ENCODE measurements at regions not wholly inside any gene's neighbourhood (a gene's known extent, or its start where the extent isn't known, plus 50 kb on each side); places are given as distances from the start of the nearest gene placed in this dataset.

DNA sequence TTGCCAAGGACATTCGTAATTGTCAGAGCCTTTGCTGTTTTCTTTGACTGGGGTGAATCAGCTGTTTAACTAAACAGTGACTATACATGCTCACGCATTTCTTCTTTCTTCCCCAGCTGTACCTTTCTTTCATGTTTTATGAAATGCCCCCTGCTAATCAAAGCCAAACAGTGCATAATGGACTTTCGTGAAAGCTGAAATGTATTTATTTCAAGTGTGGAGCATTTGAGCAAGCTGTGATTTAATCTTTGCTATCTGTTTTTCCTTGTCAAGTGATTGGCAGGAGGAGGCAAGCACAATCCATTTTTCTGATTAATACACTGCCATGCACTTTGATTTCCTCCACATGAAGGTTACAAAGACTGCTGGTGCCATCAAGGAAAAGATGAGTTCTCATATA, 831.7 kb upstream of the SPRY2 start:
- Histone ChIP-seq H4K8ac (ENCODE audit: low read depth in 2 of 2, low read length in 2 of 2) (no peak overlapping the region), H3K4me3 (ENCODE audit: insufficient read depth, low read depth, low read length) (no peak overlapping the region), H2BK5ac (ENCODE audit: low read depth, low read length, poor library complexity, severe bottlenecking) (no peak overlapping the region), H3K4ac (ENCODE audit: low read depth, low read length) (no peak overlapping the region), H3K9ac (ENCODE audit: low read depth, low read length) (no peak overlapping the region), H2BK15ac (ENCODE audit: low read depth, low read length) (no peak overlapping the region), H3K4me2 (ENCODE audit: low read depth, low read length) (no peak overlapping the region), H3K27me3 (ENCODE audit: control insufficient read depth, insufficient read depth, low read length) (no peaks in the 10 kb centered on the region), H3K4me1 (ENCODE audit: control insufficient read depth, insufficient read depth, low read length) (no peaks in the 10 kb centered on the region), H4K20me1 (ENCODE audit: insufficient read depth, low read length) (no peaks in the 10 kb centered on the region), H2AFZ (replicated peaks; ENCODE audit: low read length, poor library complexity) (no peak overlapping the region), H4K5ac (ENCODE audit: low read depth, low read length) (no peak overlapping the region), H2AK5ac (ENCODE audit: low read depth, low read length) (no peak overlapping the region), H3K23ac (ENCODE audit: low read depth, low read length) (no peak overlapping the region), H2BK20ac (ENCODE audit: low read depth, low read length) (no peak overlapping the region), H3K79me1 (ENCODE audit: low read depth in 1 of 2, low read length in 2 of 2) (no peaks in the 10 kb centered on the region), H2AK9ac (replicated peaks; ENCODE audit: low read depth, low read length, poor library complexity) (no peak overlapping the region), H3K27ac (ENCODE audit: insufficient read depth, low read length) (no peak overlapping the region), H3K9me1 (ENCODE audit: insufficient read depth, low read length) (no peaks in the 10 kb centered on the region), H3K14ac (replicated peaks; ENCODE audit: low read depth, low read length) (no peak overlapping the region), H2BK120ac (ENCODE audit: low read depth, low read length) (no peak overlapping the region), H3K9me3 (ENCODE audit: control insufficient read depth, insufficient read depth, low read length) (no peaks in the 10 kb centered on the region), H4K91ac (ENCODE audit: insufficient read depth, low read depth, low read length) (no peak overlapping the region), H3K18ac (ENCODE audit: low read depth, low read length) (no peak overlapping the region), H3K36me3 (ENCODE audit: control insufficient read depth, insufficient read depth, low read length) (no peaks in the 10 kb centered on the region), H3K56ac (ENCODE audit: extremely low read depth, insufficient read depth, low read length) (no peak overlapping the region)
- dilution Hi-C loops (cut with HindIII; ENCODE audit: low sequenced_read_pairs, unreplicated experiment) = no loop called here
- ChIA-PET CTCF (no interaction called here), POLR2A (ENCODE audit: unreplicated experiment) (no interaction called here)
- TF ChIP-seq CHD1 (IDR thresholded peaks at IDR 0.05; ENCODE audit: low read depth, low read length) = no peak
- no peak for TF ChIP-seq RFX5 (IDR thresholded peaks at IDR 0.05; ENCODE audit: low read depth, low read length)
- TF ChIP-seq BHLHE40 (IDR thresholded peaks at IDR 0.05; ENCODE audit: low read depth, low read length) = no peak
- TF ChIP-seq, protein P1, sequence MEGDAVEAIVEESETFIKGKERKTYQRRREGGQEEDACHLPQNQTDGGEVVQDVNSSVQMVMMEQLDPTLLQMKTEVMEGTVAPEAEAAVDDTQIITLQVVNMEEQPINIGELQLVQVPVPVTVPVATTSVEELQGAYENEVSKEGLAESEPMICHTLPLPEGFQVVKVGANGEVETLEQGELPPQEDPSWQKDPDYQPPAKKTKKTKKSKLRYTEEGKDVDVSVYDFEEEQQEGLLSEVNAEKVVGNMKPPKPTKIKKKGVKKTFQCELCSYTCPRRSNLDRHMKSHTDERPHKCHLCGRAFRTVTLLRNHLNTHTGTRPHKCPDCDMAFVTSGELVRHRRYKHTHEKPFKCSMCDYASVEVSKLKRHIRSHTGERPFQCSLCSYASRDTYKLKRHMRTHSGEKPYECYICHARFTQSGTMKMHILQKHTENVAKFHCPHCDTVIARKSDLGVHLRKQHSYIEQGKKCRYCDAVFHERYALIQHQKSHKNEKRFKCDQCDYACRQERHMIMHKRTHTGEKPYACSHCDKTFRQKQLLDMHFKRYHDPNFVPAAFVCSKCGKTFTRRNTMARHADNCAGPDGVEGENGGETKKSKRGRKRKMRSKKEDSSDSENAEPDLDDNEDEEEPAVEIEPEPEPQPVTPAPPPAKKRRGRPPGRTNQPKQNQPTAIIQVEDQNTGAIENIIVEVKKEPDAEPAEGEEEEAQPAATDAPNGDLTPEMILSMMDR (conservative IDR thresholded peaks at IDR 0.05; ENCODE audit: low read depth, low read length) = no peak
- no peak for TF ChIP-seq SMC3 (IDR thresholded peaks at IDR 0.05; ENCODE audit: low read depth, low read length)
- TF ChIP-seq MAZ (IDR thresholded peaks at IDR 0.05; ENCODE audit: borderline replicate concordance, low read depth, low read length) = no peak
- TF ChIP-seq RCOR1 (IDR thresholded peaks at IDR 0.05; ENCODE audit: insufficient replicate concordance, low read length) = no peak
- no peak for TF ChIP-seq FOS (IDR thresholded peaks at IDR 0.05; ENCODE audit: low read depth, low read length)
- TF ChIP-seq POLR2A (IDR thresholded peaks at IDR 0.05; ENCODE audit: low read depth, low read length) = no peak
- TF ChIP-seq, protein P2, sequence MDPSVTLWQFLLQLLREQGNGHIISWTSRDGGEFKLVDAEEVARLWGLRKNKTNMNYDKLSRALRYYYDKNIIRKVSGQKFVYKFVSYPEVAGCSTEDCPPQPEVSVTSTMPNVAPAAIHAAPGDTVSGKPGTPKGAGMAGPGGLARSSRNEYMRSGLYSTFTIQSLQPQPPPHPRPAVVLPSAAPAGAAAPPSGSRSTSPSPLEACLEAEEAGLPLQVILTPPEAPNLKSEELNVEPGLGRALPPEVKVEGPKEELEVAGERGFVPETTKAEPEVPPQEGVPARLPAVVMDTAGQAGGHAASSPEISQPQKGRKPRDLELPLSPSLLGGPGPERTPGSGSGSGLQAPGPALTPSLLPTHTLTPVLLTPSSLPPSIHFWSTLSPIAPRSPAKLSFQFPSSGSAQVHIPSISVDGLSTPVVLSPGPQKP (IDR thresholded peaks at IDR 0.05; ENCODE audit: borderline replicate concordance, low read depth, low read length) = no peak
- no peak for TF ChIP-seq MAFK (IDR thresholded peaks at IDR 0.05; ENCODE audit: low read depth, low read length)
- ATAC-seq (ENCODE audit: low read depth) = no peak
- WGBS, 2 experiments (ENCODE audit: extremely low coverage in 2 of 2, insufficient read length in 1 of 2) = no CpG with 5 or more reads among the region's 3 CpGs
- in situ Hi-C loops (cut with MboI; ENCODE audit: low sequenced_read_pairs) = no loop called here
- no TSS peak for BruUV-seq (replicated peaks)
- DNase-seq = no peak
- intact Hi-C loops (cut with micrococcal nuclease) = no loop called here

All from IMR-90 (cell line).